IMR-90 (cell line): ENCODE measurements at regions not wholly inside any gene's neighbourhood (a gene's known extent, or its start where the extent isn't known, plus 50 kb on each side); places are given as distances from the start of the nearest gene placed in this dataset.

ENCODE experiments used
- ATAC-seq: fragments of 200-7000 bp; cut with Tn5 transposase; 2 replicates; pipeline ENCODE4 v1.9.1; 2020; ENCODE audit warnings: low read depth, mild to moderate bottlenecking, moderate library complexity
- BruUV-seq: library from RNA; stranded (reverse); fragments of 400-500 nt; replicated peaks from 2 replicates; lab custom pipeline; 2021; lab: Mats Ljungman, UMichigan
- CTCF ChIA-PET: fragments of 300-600 bp; formaldehyde crosslinking; extraction: SDS; loops from one replicate; lab custom pipeline; 2021; ENCODE audit warnings: antibody characterized with exemption; lab: Yijun Ruan, JAX
- POLR2A ChIA-PET: fragments of 300-600 bp; sonication (Branson Sonifier 250); formaldehyde crosslinking; loops from one replicate; lab custom pipeline; 2022; ENCODE audit warnings: antibody characterized with exemption; ENCODE audit not compliant: unreplicated experiment; lab: Charles Lee
- DNase-seq: peaks from one replicate; pipeline ENCODE4 v3.0.0; 2013
- H2AFZ ChIP-seq: replicated peaks from 2 replicates; pipeline ENCODE3; 2013; ENCODE audit warnings: low read length, mild to moderate bottlenecking; ENCODE audit not compliant: poor library complexity
- H2AK5ac ChIP-seq: 2 replicates; pipeline ENCODE4 v1.6.1; 2013; ENCODE audit warnings: low read depth, low read length, inconsistent platforms
- H2AK9ac ChIP-seq: replicated peaks from 2 replicates; pipeline ENCODE3; 2013; ENCODE audit warnings: mild to moderate bottlenecking, low read depth, low read length, moderate library complexity; ENCODE audit not compliant: poor library complexity
- H2BK120ac ChIP-seq: 2 replicates; pipeline ENCODE4 v1.6.1; 2013; ENCODE audit warnings: low read depth, low read length, inconsistent platforms
- H2BK15ac ChIP-seq: 3 replicates; pipeline ENCODE4 v1.6.1; 2013; ENCODE audit warnings: low read depth, low read length, inconsistent platforms
- H2BK20ac ChIP-seq: 2 replicates; pipeline ENCODE4 v1.6.1; 2013; ENCODE audit warnings: low read depth, mild to moderate bottlenecking, inconsistent platforms, low read length, moderate library complexity
- H2BK5ac ChIP-seq: 2 replicates; pipeline ENCODE4 v1.6.1; 2013; ENCODE audit warnings: mild to moderate bottlenecking, low read depth, low read length, inconsistent platforms; ENCODE audit not compliant: poor library complexity, severe bottlenecking
- H3K14ac ChIP-seq: replicated peaks from 2 replicates; pipeline ENCODE4 v1.6.1; 2013; ENCODE audit warnings: low read depth, low read length, inconsistent platforms
- H3K18ac ChIP-seq: 2 replicates; pipeline ENCODE4 v1.6.1; 2013; ENCODE audit warnings: low read depth, low read length, control low read depth
- H3K23ac ChIP-seq: 2 replicates; pipeline ENCODE4 v1.6.1; 2013; ENCODE audit warnings: low read depth, low read length, inconsistent platforms
- H3K27ac ChIP-seq: 2 replicates; pipeline ENCODE4 v1.5.1; 2013; ENCODE audit warnings: mild to moderate bottlenecking, control low read depth, low read length; ENCODE audit not compliant: insufficient read depth
- H3K27me3 ChIP-seq: 2 replicates; pipeline ENCODE4 v1.6.1; 2013; ENCODE audit warnings: low read length; ENCODE audit not compliant: control insufficient read depth, insufficient read depth
- H3K36me3 ChIP-seq: 2 replicates; pipeline ENCODE4 v1.6.1; 2013; ENCODE audit warnings: low read length, mixed read lengths; ENCODE audit not compliant: control insufficient read depth, insufficient read depth
- H3K4ac ChIP-seq: 2 replicates; pipeline ENCODE4 v1.6.1; 2013; ENCODE audit warnings: low read depth, low read length, inconsistent platforms
- H3K4me1 ChIP-seq: 2 replicates; pipeline ENCODE4 v1.6.1; 2013; ENCODE audit warnings: low read length, mixed read lengths; ENCODE audit not compliant: control insufficient read depth, insufficient read depth
- H3K4me2 ChIP-seq: 2 replicates; pipeline ENCODE4 v1.6.1; 2013; ENCODE audit warnings: low read depth, mild to moderate bottlenecking, control low read depth, low read length, moderate library complexity
- H3K4me3 ChIP-seq: 2 replicates; pipeline ENCODE4 v1.5.1; 2013; ENCODE audit warnings: low read depth, mild to moderate bottlenecking, control low read depth, low read length, moderate library complexity; ENCODE audit not compliant: insufficient read depth
- H3K56ac ChIP-seq: 2 replicates; pipeline ENCODE4 v1.6.1; 2013; ENCODE audit warnings: low read length, inconsistent platforms; ENCODE audit not compliant: insufficient read depth; ENCODE audit errors: extremely low read depth
- H3K79me1 ChIP-seq, 2 experiments: 2 replicates each; pipeline ENCODE4 v1.6.1; 2013; ENCODE audit warnings: low read length in 2 of 2, inconsistent platforms in 1 of 2, low read depth in 1 of 2
- H3K9ac ChIP-seq: 2 replicates; pipeline ENCODE4 v1.6.1; 2013; ENCODE audit warnings: low read depth, low read length, control low read depth
- H3K9me1 ChIP-seq: 2 replicates; pipeline ENCODE4 v1.6.1; 2013; ENCODE audit warnings: low read length, inconsistent platforms; ENCODE audit not compliant: insufficient read depth
- H3K9me3 ChIP-seq: 2 replicates; pipeline ENCODE4 v1.6.1; 2013; ENCODE audit warnings: low read length; ENCODE audit not compliant: control insufficient read depth, insufficient read depth
- H4K20me1 ChIP-seq: 2 replicates; pipeline ENCODE4 v1.6.1; 2013; ENCODE audit warnings: low read length, inconsistent platforms; ENCODE audit not compliant: insufficient read depth
- H4K5ac ChIP-seq: 2 replicates; pipeline ENCODE4 v1.6.1; 2013; ENCODE audit warnings: mild to moderate bottlenecking, low read depth, low read length, control low read depth
- H4K8ac ChIP-seq, 2 experiments: 2 replicates each; pipeline ENCODE4 v1.6.1; 2013; ENCODE audit warnings: low read depth in 2 of 2, low read length in 2 of 2, control low read depth in 1 of 2, inconsistent platforms in 1 of 2
- H4K91ac ChIP-seq: 2 replicates; pipeline ENCODE4 v1.6.1; 2013; ENCODE audit warnings: low read depth, low read length, inconsistent platforms; ENCODE audit not compliant: insufficient read depth
- BHLHE40 ChIP-seq: fragments of 150-350 bp; IDR thresholded peaks from 2 replicates; pipeline ENCODE4 v1.6.1; 2016; ENCODE audit warnings: mild to moderate bottlenecking, low read depth, low read length
- CEBPB ChIP-seq: IDR thresholded peaks from 2 replicates; pipeline ENCODE4 v1.6.1; 2012; ENCODE audit warnings: low read depth, low read length, improper control_type of control experiment
- CHD1 ChIP-seq: IDR thresholded peaks from 2 replicates; pipeline ENCODE4 v1.6.1; 2012; ENCODE audit warnings: low read depth, low read length, improper control_type of control experiment
- FOS ChIP-seq: fragments of 150-350 bp; IDR thresholded peaks from 2 replicates; pipeline ENCODE4 v1.6.1; 2016; ENCODE audit warnings: low read depth, low read length
- MAZ ChIP-seq: IDR thresholded peaks from 2 replicates; pipeline ENCODE4 v1.6.1; 2012; ENCODE audit warnings: low read depth, mild to moderate bottlenecking, low read length, improper control_type of control experiment, moderate library complexity, borderline replicate concordance
- MXI1 ChIP-seq: IDR thresholded peaks from 2 replicates; pipeline ENCODE4 v1.6.1; 2012; ENCODE audit warnings: low read depth, mild to moderate bottlenecking, low read length, moderate library complexity, borderline replicate concordance
- NFE2L2 ChIP-seq: fragments of 150-350 bp; IDR thresholded peaks from 2 replicates; pipeline ENCODE4 v1.6.1; 2016; ENCODE audit warnings: low read depth, mild to moderate bottlenecking, low read length
- POLR2A ChIP-seq: IDR thresholded peaks from 2 replicates; pipeline ENCODE4 v1.6.1; 2012; ENCODE audit warnings: mild to moderate bottlenecking, low read depth, low read length
- RAD21 ChIP-seq: IDR thresholded peaks from 2 replicates; pipeline ENCODE4 v1.6.1; 2012; ENCODE audit warnings: low read length, improper control_type of control experiment
- RCOR1 ChIP-seq: IDR thresholded peaks from 2 replicates; pipeline ENCODE4 v1.6.1; 2012; ENCODE audit warnings: mild to moderate bottlenecking, low read length, improper control_type of control experiment; ENCODE audit not compliant: insufficient replicate concordance
- RFX5 ChIP-seq: IDR thresholded peaks from 2 replicates; pipeline ENCODE4 v1.8.0; 2012; ENCODE audit warnings: low read depth, mild to moderate bottlenecking, low read length, moderate library complexity
- WGBS, 2 experiments: methylation state at CpG; one replicate each; pipeline versions ENCODE4 v1.1.5 to v1.1.7; 2013; ENCODE audit warnings: missing lambda C conversion rate in 2 of 2; ENCODE audit not compliant: insufficient read length in 1 of 2; ENCODE audit errors: extremely low coverage in 2 of 2; 5-methylcytosine and 5-hydroxymethylcytosine counted together
- dilution Hi-C: fragments of 300-500 bp; cut with HindIII; formaldehyde crosslinking; loops from one replicate; pipeline ENCODE4 v1.14.3; 2018; ENCODE audit warnings: low sequenced_read_pairs; ENCODE audit not compliant: unreplicated experiment
- in situ Hi-C: fragments of 300-500 bp; cut with MboI; formaldehyde crosslinking; loops from 3 replicates; pipeline ENCODE4 v1.14.3; 2019; ENCODE audit warnings: low sequenced_read_pairs, inconsistent platforms, mixed read lengths
- intact Hi-C: fragments of 100-400 bp; cut with micrococcal nuclease; formaldehyde crosslinking; loops from 2 replicates; pipeline ENCODE4 v1.10.0; 2022
- TF ChIP-seq, protein P1 (sequence below): fragments of 150-350 bp; IDR thresholded peaks from 2 replicates; pipeline ENCODE4 v1.6.1; 2016; ENCODE audit warnings: low read depth, mild to moderate bottlenecking, low read length, moderate library complexity, borderline replicate concordance
- TF ChIP-seq, protein P2 (sequence below): conservative IDR thresholded peaks from 2 replicates; pipeline ENCODE4 v1.5.1; 2012; ENCODE audit warnings: mild to moderate bottlenecking, low read depth, low read length, improper control_type of control experiment

DNA sequence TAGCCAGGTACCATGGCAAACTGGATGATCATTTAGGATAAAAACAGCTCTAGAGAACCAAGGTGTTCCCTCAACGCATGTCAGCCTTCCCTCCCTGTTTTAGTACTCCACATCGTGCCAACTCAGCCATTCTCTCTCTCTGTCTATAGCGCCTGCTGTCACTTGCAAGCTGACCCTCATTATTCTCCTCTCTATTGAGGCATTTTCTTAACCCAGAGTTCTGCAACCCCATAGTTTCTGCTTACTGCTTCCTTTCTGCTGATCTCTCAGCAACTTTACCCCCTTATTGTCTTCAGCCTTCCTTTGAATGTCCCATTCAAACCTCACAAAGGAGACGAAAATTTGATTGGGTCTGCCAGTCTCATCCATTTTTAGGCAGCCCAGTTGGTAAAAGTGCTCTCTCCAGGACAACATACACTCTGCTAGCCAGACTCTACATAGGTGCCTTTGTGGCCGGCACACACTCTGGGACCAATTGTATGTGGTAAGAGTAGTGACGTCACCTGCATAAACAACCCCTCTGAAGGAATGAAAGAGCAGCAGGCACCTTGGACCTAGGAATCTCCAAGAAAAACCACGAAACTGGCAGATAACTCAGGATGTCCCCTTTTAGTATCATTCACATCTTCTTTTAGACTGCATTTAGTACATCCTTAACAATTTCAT is 367.2 kb upstream of the KCNH7 start:
- H3K56ac ChIP-seq: no peak overlapping the region
- no peak overlapping the region for H2AK5ac ChIP-seq
- H4K91ac ChIP-seq: no peak overlapping the region
- ATAC-seq: no peak
- H4K5ac ChIP-seq: no peak overlapping the region
- in situ Hi-C loops: no loop called here
- H2BK15ac ChIP-seq: no peak overlapping the region
- H3K4me3 ChIP-seq: no peak overlapping the region
- no peak overlapping the region for H2BK5ac ChIP-seq
- H3K9ac ChIP-seq: no peak overlapping the region
- H2AFZ ChIP-seq: no peak overlapping the region
- H3K14ac ChIP-seq: no peak overlapping the region
- no peak overlapping the region for H4K8ac ChIP-seq
- intact Hi-C loops: no loop called here
- BruUV-seq: no TSS peak
- dilution Hi-C loops: no loop called here
- no peaks in the 10 kb centered on the region for H3K4me1 ChIP-seq
- TF ChIP-seq NFE2L2: no peak
- TF ChIP-seq POLR2A: no peak
- TF ChIP-seq FOS: no peak
- no peak for TF ChIP-seq CHD1
- TF ChIP-seq BHLHE40: no peak
- no peak for TF ChIP-seq MAZ
- TF ChIP-seq, protein P1, sequence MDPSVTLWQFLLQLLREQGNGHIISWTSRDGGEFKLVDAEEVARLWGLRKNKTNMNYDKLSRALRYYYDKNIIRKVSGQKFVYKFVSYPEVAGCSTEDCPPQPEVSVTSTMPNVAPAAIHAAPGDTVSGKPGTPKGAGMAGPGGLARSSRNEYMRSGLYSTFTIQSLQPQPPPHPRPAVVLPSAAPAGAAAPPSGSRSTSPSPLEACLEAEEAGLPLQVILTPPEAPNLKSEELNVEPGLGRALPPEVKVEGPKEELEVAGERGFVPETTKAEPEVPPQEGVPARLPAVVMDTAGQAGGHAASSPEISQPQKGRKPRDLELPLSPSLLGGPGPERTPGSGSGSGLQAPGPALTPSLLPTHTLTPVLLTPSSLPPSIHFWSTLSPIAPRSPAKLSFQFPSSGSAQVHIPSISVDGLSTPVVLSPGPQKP: no peak
- TF ChIP-seq RCOR1: no peak
- TF ChIP-seq CEBPB: no peak
- TF ChIP-seq RAD21: no peak
- no peak for TF ChIP-seq RFX5
- TF ChIP-seq, protein P2, sequence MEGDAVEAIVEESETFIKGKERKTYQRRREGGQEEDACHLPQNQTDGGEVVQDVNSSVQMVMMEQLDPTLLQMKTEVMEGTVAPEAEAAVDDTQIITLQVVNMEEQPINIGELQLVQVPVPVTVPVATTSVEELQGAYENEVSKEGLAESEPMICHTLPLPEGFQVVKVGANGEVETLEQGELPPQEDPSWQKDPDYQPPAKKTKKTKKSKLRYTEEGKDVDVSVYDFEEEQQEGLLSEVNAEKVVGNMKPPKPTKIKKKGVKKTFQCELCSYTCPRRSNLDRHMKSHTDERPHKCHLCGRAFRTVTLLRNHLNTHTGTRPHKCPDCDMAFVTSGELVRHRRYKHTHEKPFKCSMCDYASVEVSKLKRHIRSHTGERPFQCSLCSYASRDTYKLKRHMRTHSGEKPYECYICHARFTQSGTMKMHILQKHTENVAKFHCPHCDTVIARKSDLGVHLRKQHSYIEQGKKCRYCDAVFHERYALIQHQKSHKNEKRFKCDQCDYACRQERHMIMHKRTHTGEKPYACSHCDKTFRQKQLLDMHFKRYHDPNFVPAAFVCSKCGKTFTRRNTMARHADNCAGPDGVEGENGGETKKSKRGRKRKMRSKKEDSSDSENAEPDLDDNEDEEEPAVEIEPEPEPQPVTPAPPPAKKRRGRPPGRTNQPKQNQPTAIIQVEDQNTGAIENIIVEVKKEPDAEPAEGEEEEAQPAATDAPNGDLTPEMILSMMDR: no peak
- no peak for TF ChIP-seq MXI1
- H3K4me2 ChIP-seq: no peak overlapping the region
- H3K23ac ChIP-seq: no peak overlapping the region
- H3K9me1 ChIP-seq: no peaks in the 10 kb centered on the region
- no peak overlapping the region for H2BK20ac ChIP-seq
- ChIA-PET CTCF (interaction anchor here (0.7 to 1.3 kb wide), 2 partner anchors 12 to 23 kb away, joined by 3 to 4 read pairs; no protein-coding TSS in a partner anchor), POLR2A (no interaction called here)
- peaks cover 3% of the 10 kb centered on the region for H3K27me3 ChIP-seq
- no peak overlapping the region for H3K27ac ChIP-seq
- no peak overlapping the region for H2AK9ac ChIP-seq
- no peak overlapping the region for H3K18ac ChIP-seq
- H3K79me1 ChIP-seq: no peaks in the 10 kb centered on the region
- WGBS, 2 experiments: 80% methylated on average over 1 of the region's 7 CpGs; no CpG with 5 or more reads in 1 of the 2 experiments
- no peaks in the 10 kb centered on the region for H4K20me1 ChIP-seq
- H3K4ac ChIP-seq: no peak overlapping the region
- no peak overlapping the region for H2BK120ac ChIP-seq
- no peaks in the 10 kb centered on the region for H3K36me3 ChIP-seq
- no peaks in the 10 kb centered on the region for H3K9me3 ChIP-seq
- DNase-seq: no peak
